GM12891 (cell line): ENCODE measurements at regions not wholly inside any gene's neighbourhood (a gene's known extent, or its start where the extent isn't known, plus 50 kb on each side); places are given as distances from the start of the nearest gene placed in this dataset.

Source experiments
- POLR2A ChIP-seq: IDR thresholded peaks from 2 replicates; pipeline ENCODE4 v1.6.1; 2011; ENCODE audit warnings: low read depth, low read length, control low read depth
- POLR2AphosphoS5 ChIP-seq: IDR thresholded peaks from 2 replicates; pipeline ENCODE4 v1.6.1; 2011; ENCODE audit warnings: low read depth, low read length, control low read depth
- SPI1 ChIP-seq: IDR thresholded peaks from 2 replicates; pipeline ENCODE4 v1.6.1; 2011; ENCODE audit warnings: low read depth, low read length, control low read depth
- TAF1 ChIP-seq: IDR thresholded peaks from 2 replicates; pipeline ENCODE4 v1.6.1; 2011; ENCODE audit warnings: low read depth, low read length, control low read depth

- TF ChIP-seq POLR2A (no peak), POLR2AphosphoS5 (no peak), TAF1 (no peak), SPI1 (peak; percentile 85)
Observed at GRCh38 chr1:83505148-83505547, 493.8 kb downstream of the TTLL7 start.
